CD4-positive, alpha-beta T cell treated with Interleukin-4 for 4 hours (primary cell): ENCODE measurements at regions not wholly inside any gene's neighbourhood (a gene's known extent, or its start where the extent isn't known, plus 50 kb on each side); places are given as distances from the start of the nearest gene placed in this dataset.

Experiments
- DNase-seq: peaks from one replicate; pipeline ENCODE4 v3.0.0-alpha.2; 2020

DNA sequence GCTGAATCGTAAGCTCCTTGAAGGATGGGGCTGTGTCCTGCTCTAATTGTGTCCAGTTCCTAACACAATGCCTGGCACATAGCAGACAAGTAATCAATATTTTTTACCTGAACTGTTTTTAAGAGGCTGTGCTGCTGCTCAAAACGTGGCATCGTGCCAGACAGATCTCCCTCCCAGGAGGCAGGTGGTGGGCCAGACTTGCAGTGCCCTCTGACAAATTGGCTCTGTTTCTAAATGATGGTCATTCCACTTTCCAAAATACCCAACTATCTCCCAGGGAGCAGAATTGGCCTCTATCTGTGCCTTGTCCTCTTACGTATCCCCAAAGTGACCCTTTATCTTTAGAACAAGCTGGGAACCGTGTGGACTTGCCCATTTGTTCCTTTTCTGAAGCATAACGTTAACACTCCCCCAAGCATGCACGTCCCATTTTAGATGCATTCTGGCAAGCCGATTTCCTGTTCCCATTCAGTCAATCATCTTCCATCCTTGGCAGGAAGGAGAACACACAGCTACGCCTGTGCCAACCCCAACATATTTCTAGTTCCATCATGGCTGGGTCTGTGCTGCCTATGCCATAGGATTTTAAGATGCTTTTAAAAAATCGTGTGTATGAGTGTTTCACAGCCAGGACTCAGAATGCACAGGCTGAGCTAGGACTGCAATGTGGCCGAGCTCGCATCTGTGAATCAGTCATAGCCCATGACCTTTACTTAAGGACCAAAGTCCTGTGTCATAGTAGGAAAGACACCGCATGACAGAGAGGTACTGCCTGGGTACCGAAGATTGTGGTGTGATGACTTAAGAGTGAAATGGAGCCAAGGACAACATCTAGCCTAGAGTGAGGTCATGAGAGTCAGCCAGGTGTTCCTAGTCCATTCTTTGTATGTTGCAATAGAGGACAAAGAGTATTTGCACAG lies 408.6 kb downstream of the PRDM2 start:
- no peak for DNase-seq

DNA sequence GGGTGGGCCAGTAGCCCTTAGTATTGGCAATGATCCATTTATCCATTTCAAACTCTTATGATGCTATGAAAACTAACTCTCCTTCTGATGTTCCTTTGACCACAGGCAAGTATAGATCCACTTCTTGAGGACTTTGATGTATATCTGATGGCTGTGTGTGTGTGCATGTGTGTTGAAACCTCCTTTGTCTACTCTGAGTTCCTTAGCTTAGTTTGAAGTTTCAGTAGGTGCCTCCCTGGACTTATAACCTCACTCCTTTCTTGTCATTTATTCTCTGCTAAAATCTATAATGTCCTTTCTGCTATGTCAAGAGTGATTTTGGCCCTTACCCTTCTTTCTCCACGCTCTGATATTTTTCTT lies 409.3 kb downstream of the PRDM2 start:
- DNase-seq: no peak

GRCh38 chr1:14110040-14110439 lies 410.1 kb downstream of the PRDM2 start:
- DNase-seq: no peak

DNA sequence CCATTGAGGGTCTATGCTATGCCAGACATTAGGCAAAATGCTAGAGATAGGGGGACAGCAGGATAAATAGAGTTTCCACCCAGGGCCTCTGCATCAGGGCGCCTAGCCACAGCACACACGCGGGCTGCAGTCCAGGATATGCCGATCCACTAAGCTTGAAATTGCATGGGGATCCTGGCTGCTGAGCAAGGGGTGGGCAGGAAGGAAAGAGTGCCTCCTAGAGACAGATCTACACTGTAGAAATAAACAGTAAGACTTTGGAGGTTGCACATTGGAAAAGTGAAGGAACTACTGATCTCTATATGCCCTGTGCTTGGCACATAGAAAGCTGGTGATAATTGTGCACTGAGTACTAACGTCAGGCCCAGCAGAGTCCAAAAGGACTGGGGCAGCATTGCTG lies 411.1 kb downstream of the PRDM2 start:
- DNase-seq: no peak

DNA sequence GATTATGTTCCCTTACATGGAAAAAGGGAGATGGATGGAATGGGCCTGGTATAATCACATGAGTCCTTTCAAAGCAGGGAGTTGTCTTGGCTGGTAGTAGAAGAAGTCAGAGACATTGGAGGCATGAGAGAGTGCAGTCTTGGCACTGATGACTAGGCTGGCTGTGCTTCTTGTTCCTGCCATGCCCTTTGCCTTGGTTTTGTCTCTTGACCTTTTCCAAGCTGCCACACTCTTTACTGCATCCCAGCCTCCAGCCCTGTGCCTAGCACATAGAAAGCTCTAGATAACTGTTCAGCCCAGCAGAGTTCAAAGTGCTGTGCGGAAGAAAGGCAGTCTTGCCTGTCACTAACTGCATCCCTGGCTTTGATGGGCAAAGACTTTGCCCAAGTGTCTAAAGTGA lies 412.6 kb downstream of the PRDM2 start:
- DNase-seq: no peak

DNA sequence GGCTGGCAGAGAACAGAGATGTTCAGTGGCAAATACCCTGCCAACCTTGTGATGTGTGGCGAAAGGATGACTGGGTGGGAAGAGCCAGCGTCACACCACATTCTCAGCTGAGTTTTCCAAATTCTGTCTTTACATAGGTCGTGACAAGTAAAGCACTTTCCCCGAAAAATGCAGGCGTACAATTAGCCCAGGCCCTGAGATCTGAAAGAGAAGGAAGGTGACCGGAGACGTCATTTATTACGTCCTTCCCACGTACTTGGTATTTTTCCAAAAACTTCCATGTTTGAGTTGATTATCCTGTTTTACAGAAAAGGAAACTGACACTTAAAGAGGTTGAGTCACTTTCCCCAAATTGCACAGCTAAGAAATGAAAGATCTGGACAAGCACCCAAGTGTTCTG lies 413.3 kb downstream of the PRDM2 start:
- no peak for DNase-seq

- DNase-seq: no peak
Measured at GRCh38 chr1:14113841-14114567, 414.0 kb downstream of the PRDM2 start.

DNA sequence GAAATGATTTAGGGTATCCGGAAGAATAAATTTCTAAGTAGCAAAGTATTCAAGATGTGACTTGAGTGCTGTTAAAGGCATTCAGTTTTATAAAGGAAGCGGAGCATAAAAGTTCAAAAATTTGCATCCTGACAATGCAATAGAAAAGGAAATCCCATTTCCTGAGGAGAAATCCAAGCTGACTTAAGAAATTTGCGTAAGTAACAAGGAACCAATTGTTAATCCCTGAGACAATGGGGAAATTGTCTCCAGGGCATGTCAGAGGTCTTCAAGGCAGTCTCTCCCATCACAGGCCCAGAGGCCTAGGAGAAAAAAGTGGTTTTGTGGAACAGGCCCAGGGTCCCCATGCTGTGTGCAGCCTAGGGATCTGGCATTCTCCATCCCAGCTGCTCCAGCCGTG lies 416.0 kb downstream of the PRDM2 start:
- no peak for DNase-seq

DNA sequence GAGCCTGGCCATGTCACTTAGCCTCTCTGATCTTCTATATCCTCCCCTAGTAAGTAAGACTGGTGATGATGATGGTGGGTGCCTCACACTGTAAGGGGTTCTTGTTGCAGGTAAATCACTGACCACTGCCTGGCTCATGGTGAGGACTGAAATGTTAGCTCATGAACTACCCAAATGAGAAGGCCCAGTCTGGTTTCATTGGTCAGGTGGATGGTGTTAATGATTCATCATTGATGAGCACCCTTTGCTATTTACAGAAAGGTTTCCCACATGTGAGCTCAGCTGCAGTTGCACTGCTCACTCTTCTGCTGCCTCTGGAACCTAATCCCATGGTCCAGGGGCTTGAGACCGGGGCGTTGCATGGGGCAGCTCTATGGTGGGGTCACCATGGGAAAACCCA lies 417.7 kb downstream of the PRDM2 start:
- no peak for DNase-seq

- no peak for DNase-seq
Measured at GRCh38 chr1:14118691-14119485, 418.9 kb downstream of the PRDM2 start.

- DNase-seq: no peak
Measured at GRCh38 chr1:14120895-14121294, 420.9 kb downstream of the PRDM2 start.

DNA sequence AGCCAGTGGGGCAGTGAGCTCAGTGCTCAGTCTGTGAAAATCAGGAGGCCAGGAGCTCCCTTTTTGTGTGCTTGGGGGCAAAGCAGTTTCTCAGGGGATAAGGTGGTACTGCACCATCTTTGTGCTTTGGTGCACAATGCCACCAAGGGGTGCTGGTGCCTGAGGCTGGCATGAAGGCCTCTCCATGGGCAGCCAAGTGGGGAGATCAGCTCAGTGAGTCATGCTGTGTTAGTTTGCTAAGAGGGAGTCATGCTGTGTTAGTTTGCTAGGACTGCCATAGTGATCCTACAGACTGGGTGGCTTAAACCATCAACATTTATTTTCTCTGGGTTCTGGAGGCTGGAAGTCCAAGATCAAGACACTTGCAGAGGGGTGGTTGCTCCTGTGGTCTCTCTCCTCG lies 428.1 kb downstream of the PRDM2 start:
- no peak for DNase-seq

GRCh38 chr1:14129009-14129408 lies 429.0 kb downstream of the PRDM2 start:
- no peak for DNase-seq

DNA sequence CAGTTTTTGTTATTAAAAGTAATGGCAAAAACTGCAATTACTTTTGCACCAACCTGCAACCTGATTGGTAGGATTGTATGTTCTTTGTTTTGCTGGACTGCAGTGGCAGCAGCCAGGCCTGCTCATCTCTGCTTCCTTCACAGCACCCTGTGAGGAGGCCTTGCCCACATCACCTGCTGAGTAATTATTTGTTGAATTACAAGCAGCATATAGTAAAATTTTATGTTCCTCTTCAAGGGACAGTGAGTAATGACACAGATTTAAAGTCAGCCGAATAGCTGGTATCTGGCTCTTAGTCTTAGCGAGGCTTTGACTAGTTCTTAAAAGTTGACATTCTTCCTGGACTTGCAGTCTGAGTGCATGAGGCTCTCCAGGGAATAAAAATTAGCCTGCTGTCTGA lies 435.1 kb downstream of the PRDM2 start:
- no peak for DNase-seq

DNA sequence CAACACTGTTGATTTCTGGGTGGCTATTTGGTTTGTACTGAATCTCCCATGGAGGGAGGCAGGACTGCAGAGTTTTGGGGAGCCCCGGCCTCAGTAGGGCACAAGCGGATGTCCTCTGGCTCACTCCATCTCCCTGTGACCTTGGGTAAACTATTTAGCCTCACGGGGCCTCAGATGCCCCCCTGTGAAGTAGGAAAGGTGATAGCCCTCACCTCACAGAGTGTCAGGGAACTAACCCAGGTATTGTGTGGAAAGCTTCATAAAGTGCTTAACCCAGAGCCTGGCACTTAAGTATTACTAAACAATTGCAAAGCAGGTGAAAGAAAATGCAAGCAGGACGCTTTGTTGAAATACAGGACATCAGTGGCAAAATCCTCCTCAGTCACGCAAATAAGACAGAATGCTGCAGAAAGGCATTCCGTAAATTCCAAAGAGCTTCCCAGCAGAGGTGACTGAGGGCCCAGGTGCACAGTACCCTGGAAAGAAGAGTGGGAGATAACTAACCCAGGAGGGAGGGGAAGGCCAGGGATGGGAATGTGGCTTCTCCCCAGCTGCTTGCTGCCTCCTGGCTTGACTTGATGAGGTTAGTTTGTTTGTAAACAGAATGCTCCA lies 436.3 kb downstream of the PRDM2 start:
- no peak for DNase-seq

DNA sequence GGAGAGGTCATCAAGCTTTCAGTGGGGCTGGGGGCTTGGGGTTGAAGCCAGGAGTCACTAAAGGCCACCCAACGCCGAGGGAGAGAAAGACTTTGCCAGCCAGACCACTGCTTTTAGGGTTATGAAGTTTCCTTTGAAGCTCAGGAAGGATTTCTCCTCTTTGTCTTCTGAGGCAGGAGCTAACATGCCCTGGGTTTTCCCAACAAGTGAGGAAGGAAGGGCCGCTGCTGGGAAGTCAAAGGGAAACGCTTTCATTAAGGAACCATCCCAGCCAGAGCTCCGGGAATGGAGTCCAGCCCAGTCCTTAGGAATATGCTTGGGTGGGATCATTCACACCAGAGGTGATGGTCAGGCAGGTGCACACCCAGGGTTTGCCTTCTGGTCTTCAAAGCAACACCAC lies 436.9 kb downstream of the PRDM2 start:
- DNase-seq: no peak

GRCh38 chr1:14137411-14138134 lies 437.6 kb downstream of the PRDM2 start:
- no peak for DNase-seq

GRCh38 chr1:14138135-14138506 lies 438.1 kb downstream of the PRDM2 start:
- no peak for DNase-seq

DNA sequence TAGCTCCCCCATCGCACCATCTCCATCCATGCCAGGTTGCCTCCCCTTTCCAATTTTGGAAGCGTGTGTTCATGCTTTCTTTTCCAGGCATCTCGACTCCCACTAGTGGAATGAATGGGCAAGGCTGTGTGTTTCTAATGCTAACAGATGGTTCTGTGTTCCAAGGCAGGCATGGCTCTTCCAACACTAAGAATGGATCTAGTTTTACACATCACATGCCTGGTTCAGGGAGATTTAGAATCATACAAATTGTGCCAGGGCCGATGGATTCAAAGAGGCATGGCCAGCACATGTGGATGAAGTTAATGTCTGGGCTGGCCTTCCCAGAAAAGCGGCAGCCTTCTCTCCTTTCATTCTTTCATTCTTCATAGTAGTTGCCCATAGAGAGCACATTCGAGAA lies 438.7 kb downstream of the PRDM2 start:
- DNase-seq: no peak

- no peak for DNase-seq
Measured at GRCh38 chr1:14140831-14141401, 440.9 kb downstream of the PRDM2 start.

- no peak for DNase-seq
Measured at GRCh38 chr1:14141656-14142055, 441.7 kb downstream of the PRDM2 start.
